ENCODE measurements at regions not wholly inside any gene's neighbourhood (a gene's known extent, or its start where the extent isn't known, plus 50 kb on each side); places are given as distances from the start of the nearest gene placed in this dataset.

- Histone ChIP-seq H4K20me1 (replicated peaks in 1 of 2; ENCODE audit: control insufficient read depth in 1 of 2, insufficient read depth in 2 of 2, low read length in 2 of 2) (no peaks in the 10 kb centered on the region), H3K27ac (ENCODE audit: low read depth, low read length) (no peak overlapping the region), H2BK15ac (ENCODE audit: low read length) (no peak overlapping the region), H4K5ac (ENCODE audit: insufficient read length, low read depth, low read length) (no peak overlapping the region), H2BK12ac (ENCODE audit: low read depth, low read length) (no peak overlapping the region), H3K4me3 (ENCODE audit: extremely low read depth in 1 of 4, insufficient read depth in 2 of 4, low read depth in 3 of 4, low read length in 4 of 4) (no peak overlapping the region), H3K4me1 (replicated peaks in 1 of 4; ENCODE audit: control insufficient read depth in 3 of 4, insufficient read depth in 4 of 4, low read length in 3 of 4) (no peaks in the 10 kb centered on the region), H2BK20ac (ENCODE audit: low read length) (no peak overlapping the region; the same call in 1 of the 2 replicates), H3K56ac (replicated peaks; ENCODE audit: insufficient read length, low read depth, low read length) (no peak overlapping the region), H3K9me3 (ENCODE audit: insufficient read depth in 2 of 2, low read depth in 1 of 2, low read length in 1 of 2) (0 out of 4 replicates have a peak, but pooled peaks cover 0 to 2% of the 10 kb centered on the region in 2 experiments), H3K9ac (replicated peaks in 1 of 4; ENCODE audit: extremely low read depth in 1 of 4, low read depth in 3 of 4, low read length in 3 of 4) (no peak overlapping the region), H3K23me2 (ENCODE audit: low read depth, low read length) (no peaks in the 10 kb centered on the region), H2AK5ac (ENCODE audit: low read depth, low read length) (no peak overlapping the region), H3K23ac (ENCODE audit: insufficient read length) (no peak overlapping the region), H3K4me2 (ENCODE audit: insufficient read depth in 1 of 2, low read depth in 2 of 2, low read length in 2 of 2) (no peak overlapping the region), H4K91ac (replicated peaks; ENCODE audit: insufficient read length, low read length) (no peak overlapping the region), H3K27me3 (replicated peaks in 1 of 4; ENCODE audit: control insufficient read depth in 3 of 4, extremely low read depth in 1 of 4, insufficient read depth in 3 of 4, low read length in 3 of 4) (no peaks in the 10 kb centered on the region), H3K18ac (ENCODE audit: extremely low read depth, low read length) (no peak overlapping the region), H2AFZ (ENCODE audit: low read length) (no peak overlapping the region), H3K36me3 (ENCODE audit: control insufficient read depth in 2 of 4, insufficient read depth in 4 of 4, low read length in 3 of 4) (no peaks in the 10 kb centered on the region; a peak in 1 of 8 replicates), H3K14ac (ENCODE audit: insufficient read length) (no peak overlapping the region), H4K8ac (ENCODE audit: extremely low read depth, insufficient read depth, low read length) (no peak overlapping the region; the same call in 1 of the 2 replicates), H3K79me2 (ENCODE audit: control insufficient read depth in 1 of 2, insufficient read depth in 2 of 2, low read length in 2 of 2) (no peaks in the 10 kb centered on the region), H2BK5ac (ENCODE audit: low read depth, low read length) (no peak overlapping the region), H3K4ac (replicated peaks; ENCODE audit: insufficient read length, low read depth, low read length) (no peak overlapping the region), H3K79me1 (ENCODE audit: low read depth, low read length) (no peaks in the 10 kb centered on the region), H2BK120ac (replicated peaks; ENCODE audit: low read depth, low read length) (no peak overlapping the region)
- TF ChIP-seq CHD2 (IDR thresholded peaks at IDR 0.05; ENCODE audit: low read length) (no peak), ATF2 (IDR thresholded peaks at IDR 0.05; ENCODE audit: low read length) (no peak), TEAD4 (IDR thresholded peaks at IDR 0.05; ENCODE audit: low read depth, low read length) (no peak), CTCF (IDR thresholded peaks at IDR 0.05; ENCODE audit: control extremely low read depth in 1 of 3, insufficient read depth in 1 of 3, low read depth in 1 of 3, low read length in 3 of 3) (no peak), BACH1 (IDR thresholded peaks at IDR 0.05; ENCODE audit: low read length) (no peak), KDM1A (IDR thresholded peaks at IDR 0.05; ENCODE audit: borderline replicate concordance, low read length) (no peak), SP2 (IDR thresholded peaks at IDR 0.05; ENCODE audit: low read length) (no peak), TAF1 (IDR thresholded peaks at IDR 0.05; ENCODE audit: low read depth, low read length) (no peak), E2F6 (IDR thresholded peaks at IDR 0.05) (no peak), KDM5A (IDR thresholded peaks at IDR 0.05; ENCODE audit: low read length) (no peak)
- FAIRE-seq (no peak), DNase-seq (ENCODE audit: low read depth in 1 of 2, low spot score in 2 of 2) (no peak)
- CTCF ChIA-PET (ENCODE audit: partially characterized antibody) = no interaction called here
- POLR2A ChIA-PET (ENCODE audit: partially characterized antibody) = no interaction called here
- WGBS, 2 experiments (ENCODE audit: extremely low coverage in 1 of 2, insufficient coverage in 1 of 2, insufficient read length in 1 of 2, insufficient replicate concordance in 2 of 2, low coverage in 1 of 2, low lambda C conversion rate in 2 of 2, missing lambda C conversion rate in 1 of 2) = 96% methylated on average over 6 of the region's 6 CpGs; no CpG with 5 or more reads in 1 of the 2 experiments
Measured at GRCh38 chr2:122710049-122710448, 954.6 kb downstream of the TSN start.
